GM21825 (cell line): ENCODE measurements at regions not wholly inside any gene's neighbourhood (a gene's known extent, or its start where the extent isn't known, plus 50 kb on each side); places are given as distances from the start of the nearest gene placed in this dataset.
"Not testable (repeated sequence)": the region's sequence is repeated elsewhere in the genome, so short reads cannot be mapped to it uniquely, and the experiment has no call there.

Source experiments
- ATAC-seq: cut with Tn5 transposase; IDR thresholded peaks from one replicate; pipeline ENCODE4 v1.9.1; 2021; ENCODE audit warnings: mild to moderate bottlenecking, moderate library complexity; ENCODE audit not compliant: unreplicated experiment

- no peak for ATAC-seq
Observed at GRCh38 chr11:81222491-81222890, 1511.2 kb downstream of the FAM181B start.

DNA sequence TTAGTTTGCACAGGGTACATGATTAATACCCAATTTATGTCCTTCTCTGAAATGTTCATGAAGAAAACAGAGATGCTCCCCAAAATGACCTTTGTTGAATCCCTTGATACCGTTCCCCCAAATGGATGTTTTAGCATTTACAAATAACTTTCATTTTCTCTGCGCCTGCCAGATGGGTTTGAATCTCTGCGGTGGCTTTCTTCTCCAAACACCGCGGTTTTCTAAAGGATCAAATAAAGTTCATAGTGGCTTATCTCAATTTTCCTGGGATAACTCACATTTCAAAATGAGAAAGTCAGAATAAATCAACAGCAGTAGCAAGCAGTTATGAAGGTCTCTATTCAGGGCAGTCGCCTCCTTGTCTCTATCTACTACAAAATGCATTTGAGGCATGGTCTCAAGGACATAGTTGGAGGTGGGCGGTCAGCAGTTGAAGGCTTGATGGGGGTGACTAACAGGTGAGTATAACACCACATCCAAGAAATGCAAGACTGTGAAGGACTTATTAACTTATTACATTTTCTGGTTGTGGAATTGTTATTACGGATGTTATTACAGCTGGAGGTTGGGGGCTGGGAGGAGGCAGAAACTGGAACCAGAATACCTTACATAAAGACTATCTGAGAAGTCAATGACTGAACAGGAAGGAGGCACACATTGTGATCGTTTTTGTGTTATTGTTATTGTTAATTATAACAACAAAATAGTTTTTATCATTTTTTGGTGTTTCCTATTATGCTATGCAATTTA lies 1513.3 kb downstream of the FAM181B start:
- no peak for ATAC-seq

- ATAC-seq: no peak
Observed at GRCh38 chr11:81219661-81220060, 1514.0 kb downstream of the FAM181B start.

DNA sequence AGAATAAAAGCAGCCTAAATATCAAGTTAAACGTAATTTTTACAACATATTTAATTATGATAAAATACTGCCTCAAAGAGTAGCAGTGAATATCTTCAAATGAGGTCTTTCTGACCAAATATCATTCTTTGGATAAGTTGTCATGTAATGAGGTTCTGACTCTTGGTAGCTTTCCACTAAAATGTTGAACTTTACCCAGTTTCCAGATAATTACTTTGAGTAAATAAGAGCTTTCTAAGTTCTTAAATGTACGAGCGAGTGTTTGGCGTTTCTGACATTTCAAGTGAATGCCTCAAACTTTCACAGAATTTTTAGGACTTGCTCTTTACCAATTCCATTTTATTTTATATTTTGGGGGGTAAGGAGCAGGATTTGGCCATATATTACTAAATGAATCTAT lies 1515.2 kb downstream of the FAM181B start:
- ATAC-seq: no peak

GRCh38 chr11:81211050-81211449 lies 1522.6 kb downstream of the FAM181B start:
- no peak for ATAC-seq

GRCh38 chr11:81207421-81208054 lies 1526.1 kb downstream of the FAM181B start:
- ATAC-seq: no peak

DNA sequence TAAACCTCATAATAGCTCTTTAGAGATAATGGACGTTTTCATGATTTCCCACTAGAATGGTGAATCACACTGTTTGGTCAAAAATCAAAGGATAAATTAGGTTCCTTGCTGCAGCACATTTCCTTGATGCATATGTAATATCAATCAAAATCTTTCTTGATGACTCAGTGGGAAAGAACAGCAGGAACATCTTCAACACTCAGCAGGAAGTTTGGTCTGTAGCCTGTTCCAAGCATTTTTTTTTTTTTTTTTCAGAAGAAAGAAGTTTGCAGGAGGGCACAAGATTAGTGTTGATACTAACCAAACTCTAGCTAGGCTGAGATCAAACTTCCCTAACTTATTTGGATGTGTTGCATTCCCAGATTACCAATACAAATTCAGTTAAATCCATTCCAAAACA lies 1529.8 kb downstream of the FAM181B start:
- ATAC-seq: no peak

GRCh38 chr11:81197396-81197795 lies 1536.3 kb downstream of the FAM181B start:
- no peak for ATAC-seq

DNA sequence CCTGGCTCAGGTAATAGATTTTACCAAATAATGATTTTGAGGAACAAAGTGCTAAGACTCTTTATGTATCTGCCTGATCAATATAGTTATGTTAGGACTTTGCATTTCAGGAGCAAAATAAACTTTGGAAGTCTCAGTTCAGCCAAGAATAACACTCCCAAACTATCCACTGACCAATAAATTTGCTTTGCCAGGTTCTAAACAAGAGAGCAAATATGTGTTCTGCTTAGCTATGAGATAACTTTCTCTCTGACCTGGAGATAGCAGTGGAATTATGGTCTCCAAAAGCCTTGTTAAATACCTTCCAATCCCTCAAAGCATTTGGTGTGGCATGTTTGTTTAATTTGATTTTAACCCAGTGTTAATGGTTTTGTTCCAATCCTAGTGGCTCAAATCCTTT lies 1541.1 kb downstream of the FAM181B start:
- no peak for ATAC-seq

DNA sequence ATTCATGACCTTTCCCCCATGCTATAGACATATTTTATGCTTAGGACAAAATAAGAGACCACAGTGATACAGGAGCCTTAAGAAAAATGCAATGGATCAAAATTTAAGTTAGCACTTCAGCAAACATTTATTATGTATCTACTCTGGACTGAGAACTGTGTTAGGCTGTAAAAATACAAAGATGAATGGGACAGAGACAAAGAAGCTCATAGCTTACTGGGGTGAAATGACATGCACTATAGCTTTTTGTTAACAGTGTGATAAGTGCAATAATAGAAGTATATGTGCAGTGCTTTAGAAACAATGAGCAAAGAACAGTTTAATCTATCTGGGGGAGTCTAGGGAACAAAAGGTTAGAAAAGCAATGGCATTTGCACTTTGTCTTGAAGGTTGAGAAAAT lies 1543.1 kb downstream of the FAM181B start:
- ATAC-seq: no peak

DNA sequence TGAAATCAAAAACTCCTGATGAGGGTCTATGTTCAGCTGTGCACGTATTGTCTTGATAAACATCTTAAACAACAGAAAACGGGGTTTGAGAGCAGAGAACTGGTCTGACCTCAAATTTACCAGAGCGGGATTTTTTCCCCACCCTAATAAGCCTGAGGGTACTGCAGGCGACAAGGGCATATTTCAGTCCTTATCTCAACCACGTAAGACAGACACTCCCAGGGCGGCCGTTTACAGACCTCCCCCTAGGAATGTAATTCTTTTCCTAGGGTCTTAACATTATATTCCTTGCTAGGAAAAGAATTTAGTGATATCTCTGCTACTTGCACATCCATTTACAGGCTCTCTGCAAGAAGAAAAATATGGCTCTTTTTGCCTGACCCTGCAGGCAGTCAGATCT lies 1546.6 kb downstream of the FAM181B start:
- not testable (repeated sequence) for ATAC-seq

GRCh38 chr11:81174646-81175330 lies 1558.9 kb downstream of the FAM181B start:
- ATAC-seq: no peak

GRCh38 chr11:81165164-81165563 lies 1568.5 kb downstream of the FAM181B start:
- no peak for ATAC-seq

DNA sequence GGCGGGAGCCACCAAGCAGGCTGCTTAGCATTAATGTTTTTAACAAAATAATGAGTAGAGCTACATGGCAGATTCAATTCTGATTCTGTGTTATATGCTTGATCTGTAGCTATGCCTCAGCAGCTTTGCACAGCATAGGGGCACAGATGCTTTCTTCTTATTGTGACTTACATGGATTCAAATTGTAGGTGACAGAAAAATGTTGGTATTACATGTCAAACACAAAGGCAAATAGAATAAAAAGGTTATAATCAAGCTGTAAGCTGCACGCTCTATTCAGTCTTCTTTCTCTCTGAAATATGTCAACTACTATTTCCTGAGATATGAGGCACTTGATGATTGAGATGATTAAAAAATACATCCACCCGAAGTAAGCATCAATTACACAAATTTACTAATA lies 1573.8 kb downstream of the FAM181B start:
- ATAC-seq: no peak

- no peak for ATAC-seq
Observed at GRCh38 chr11:81135570-81135969, 1598.1 kb downstream of the FAM181B start.

- ATAC-seq: no peak
Observed at GRCh38 chr11:81129618-81130017, 1604.0 kb downstream of the FAM181B start.

- ATAC-seq: no peak
Observed at GRCh38 chr11:81112718-81113117, 1620.9 kb downstream of the FAM181B start.

- no peak for ATAC-seq
Observed at GRCh38 chr11:81104051-81104450, 1629.6 kb downstream of the FAM181B start.

- no peak for ATAC-seq
Observed at GRCh38 chr11:81098471-81098870, 1635.2 kb downstream of the FAM181B start.

GRCh38 chr11:81092522-81092921 lies 1641.1 kb downstream of the FAM181B start:
- ATAC-seq: no peak

DNA sequence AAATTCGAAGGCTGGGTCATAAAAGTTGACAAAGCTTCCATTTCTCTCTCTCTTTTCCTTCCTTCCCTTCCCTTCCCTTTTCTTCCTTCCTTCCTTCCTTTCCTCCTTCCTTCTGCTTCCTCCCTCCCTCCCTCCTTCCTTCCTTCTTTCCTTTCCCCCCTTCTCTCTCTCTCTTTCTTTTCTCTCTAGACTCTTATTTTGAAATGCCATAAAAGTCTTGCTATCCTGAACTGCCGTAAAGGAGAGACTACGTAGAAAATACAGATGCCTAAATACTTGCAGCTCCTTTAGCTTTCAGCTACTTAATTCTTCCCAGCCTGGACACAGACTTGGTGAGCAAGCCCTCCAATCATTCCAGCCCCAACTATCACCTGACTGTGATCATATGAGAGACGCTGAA lies 1644.4 kb downstream of the FAM181B start:
- ATAC-seq: no peak

- ATAC-seq: no peak
Observed at GRCh38 chr11:81080476-81080875, 1639.6 kb upstream of the TENM4 start.
